Thoracic aorta (tissue), 2 donors: ENCODE measurements at regions not wholly inside any gene's neighbourhood (a gene's known extent, or its start where the extent isn't known, plus 50 kb on each side); places are given as distances from the start of the nearest gene placed in this dataset.

Experiments
- ATAC-seq: fragments of 150-250 bp; one replicate; pipeline ENCODE4 v1.8.0; 2017; ENCODE audit warnings: low read depth; ENCODE audit not compliant: insufficient number of reproducible peaks, low FRiP score
- DNase-seq: peaks from one replicate; pipeline ENCODE4 v3.0.0-alpha.2; 2020; ENCODE audit warnings: low spot score
- H3K27ac ChIP-seq, 2 donors: fragments of 200-600 bp; sonication (generic); 1 replicate in 1 of 2; 2 replicates in 1 of 2; pipeline ENCODE4 v1.5.1; 2016; ENCODE audit warnings: mild to moderate bottlenecking in 2 of 2, moderate library complexity in 2 of 2
- H3K27me3 ChIP-seq: fragments of 200-600 bp; sonication (generic); replicated peaks from 2 replicates; pipeline ENCODE4 v1.6.0; 2016; ENCODE audit warnings: mild to moderate bottlenecking; ENCODE audit not compliant: insufficient read depth
- H3K36me3 ChIP-seq: fragments of 200-600 bp; sonication (generic); one replicate; pipeline ENCODE4 v1.5.1; 2016
- H3K4me1 ChIP-seq, 2 donors: fragments of 200-600 bp; sonication (generic); 1 replicate in 1 of 2; 2 replicates in 1 of 2; pipeline versions ENCODE4 v1.5.1 to v1.6.0; 2016; ENCODE audit warnings: low read depth in 2 of 2, mild to moderate bottlenecking in 1 of 2; ENCODE audit not compliant: control insufficient read depth in 1 of 2
- H3K4me3 ChIP-seq: fragments of 200-600 bp; sonication (generic); 2 replicates; pipeline ENCODE4 v1.5.1; 2016; ENCODE audit warnings: mild to moderate bottlenecking
- H3K9me3 ChIP-seq: fragments of 200-600 bp; sonication (generic); 2 replicates; pipeline ENCODE4 v1.5.1; 2016
- TF ChIP-seq, protein P1 (sequence below): fragments of 200-600 bp; sonication (generic); IDR thresholded peaks from one replicate; pipeline ENCODE4 v1.5.1; 2019; ENCODE audit warnings: antibody characterized with exemption

DNA sequence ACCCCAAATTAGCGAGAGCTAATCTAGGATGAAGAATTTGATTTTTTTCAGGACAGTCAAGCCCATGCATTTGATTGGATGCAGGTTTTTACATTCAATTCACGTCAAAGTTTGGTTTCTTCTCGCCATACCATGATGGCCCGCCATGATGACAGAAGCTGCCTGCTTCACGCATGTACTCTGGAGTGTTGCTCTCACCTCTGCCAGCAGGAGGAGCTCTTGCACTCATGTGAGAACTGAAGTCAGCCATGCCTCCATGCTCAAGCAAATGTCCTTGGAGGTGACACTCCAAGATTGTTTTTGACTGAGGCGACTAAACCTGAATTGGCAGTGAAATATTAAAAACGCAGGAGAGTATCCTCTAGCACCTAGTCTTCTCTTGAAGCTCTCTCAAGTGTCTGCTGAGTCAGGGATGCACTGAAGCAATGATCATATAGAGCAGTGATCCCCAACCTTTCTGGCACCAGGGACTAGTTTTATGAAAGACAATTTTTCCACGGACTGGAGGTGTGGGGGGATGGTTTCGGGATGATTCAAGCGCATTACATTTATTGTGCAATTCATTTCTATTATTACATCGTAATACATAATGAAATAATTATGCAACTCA is 120.9 kb downstream of the SAMMSON start:
- DNase-seq (no peak), ATAC-seq (no peak)
- TF ChIP-seq, protein P1, sequence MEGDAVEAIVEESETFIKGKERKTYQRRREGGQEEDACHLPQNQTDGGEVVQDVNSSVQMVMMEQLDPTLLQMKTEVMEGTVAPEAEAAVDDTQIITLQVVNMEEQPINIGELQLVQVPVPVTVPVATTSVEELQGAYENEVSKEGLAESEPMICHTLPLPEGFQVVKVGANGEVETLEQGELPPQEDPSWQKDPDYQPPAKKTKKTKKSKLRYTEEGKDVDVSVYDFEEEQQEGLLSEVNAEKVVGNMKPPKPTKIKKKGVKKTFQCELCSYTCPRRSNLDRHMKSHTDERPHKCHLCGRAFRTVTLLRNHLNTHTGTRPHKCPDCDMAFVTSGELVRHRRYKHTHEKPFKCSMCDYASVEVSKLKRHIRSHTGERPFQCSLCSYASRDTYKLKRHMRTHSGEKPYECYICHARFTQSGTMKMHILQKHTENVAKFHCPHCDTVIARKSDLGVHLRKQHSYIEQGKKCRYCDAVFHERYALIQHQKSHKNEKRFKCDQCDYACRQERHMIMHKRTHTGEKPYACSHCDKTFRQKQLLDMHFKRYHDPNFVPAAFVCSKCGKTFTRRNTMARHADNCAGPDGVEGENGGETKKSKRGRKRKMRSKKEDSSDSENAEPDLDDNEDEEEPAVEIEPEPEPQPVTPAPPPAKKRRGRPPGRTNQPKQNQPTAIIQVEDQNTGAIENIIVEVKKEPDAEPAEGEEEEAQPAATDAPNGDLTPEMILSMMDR = peak; percentile 44
- Histone ChIP-seq H3K9me3 (no peaks in the 10 kb centered on the region), H3K4me1 (no peaks in the 10 kb centered on the region), H3K36me3 (no peaks in the 10 kb centered on the region), H3K27me3 (no peaks in the 10 kb centered on the region), H3K27ac (no peak overlapping the region), H3K4me3 (no peak overlapping the region)

DNA sequence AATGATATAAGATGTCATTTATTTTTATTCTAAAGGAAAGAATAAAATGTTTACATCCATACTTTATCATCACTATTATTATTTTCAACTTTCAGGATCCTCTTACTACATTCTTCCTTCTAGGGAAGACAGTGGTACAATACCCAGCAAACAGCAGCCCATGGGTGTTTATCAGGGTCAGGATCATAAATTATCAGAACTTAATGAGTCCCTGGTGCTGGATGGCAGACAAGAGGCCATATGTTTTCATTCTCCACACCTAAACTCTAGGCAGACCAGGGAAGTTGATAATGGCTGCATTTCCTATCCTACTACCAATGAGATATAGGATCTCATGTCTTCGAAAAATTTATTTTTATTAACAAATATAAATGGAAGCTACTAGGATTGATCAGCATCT is 127.7 kb downstream of the SAMMSON start:
- H3K4me1 ChIP-seq = no peaks in the 10 kb centered on the region
- no peak for ATAC-seq
- H3K4me3 ChIP-seq = no peak overlapping the region
- TF ChIP-seq, protein P1 = no peak
- H3K36me3 ChIP-seq = no peaks in the 10 kb centered on the region
- H3K9me3 ChIP-seq = no peaks in the 10 kb centered on the region
- no peak for DNase-seq
- no peak overlapping the region for H3K27ac ChIP-seq
- H3K27me3 ChIP-seq = no peaks in the 10 kb centered on the region

DNA sequence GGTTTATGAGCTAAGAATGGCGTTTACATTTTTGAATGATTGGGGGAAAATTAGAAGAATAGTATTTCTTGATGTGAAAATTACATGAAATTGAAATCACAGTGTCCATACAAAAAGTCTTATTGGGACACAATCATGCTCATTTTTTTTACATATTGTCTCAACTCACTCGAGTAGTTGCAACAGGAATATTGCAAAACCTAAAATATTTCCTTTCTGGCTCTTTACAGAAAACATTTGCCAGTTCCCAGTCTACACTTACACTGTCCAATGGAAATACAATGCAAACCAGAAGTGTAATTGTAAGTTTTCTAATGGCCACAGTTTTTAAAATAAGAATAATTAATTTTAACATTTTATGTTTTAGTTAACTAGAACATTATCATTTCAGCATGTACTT is 137.8 kb downstream of the SAMMSON start:
- H3K4me3 ChIP-seq = no peak overlapping the region
- no peaks in the 10 kb centered on the region for H3K27me3 ChIP-seq
- TF ChIP-seq, protein P1 = no peak
- no peaks in the 10 kb centered on the region for H3K9me3 ChIP-seq
- H3K4me1 ChIP-seq = no peaks in the 10 kb centered on the region
- ATAC-seq (no peak), DNase-seq (no peak)
- H3K27ac ChIP-seq = no peak overlapping the region
- no peaks in the 10 kb centered on the region for H3K36me3 ChIP-seq

DNA sequence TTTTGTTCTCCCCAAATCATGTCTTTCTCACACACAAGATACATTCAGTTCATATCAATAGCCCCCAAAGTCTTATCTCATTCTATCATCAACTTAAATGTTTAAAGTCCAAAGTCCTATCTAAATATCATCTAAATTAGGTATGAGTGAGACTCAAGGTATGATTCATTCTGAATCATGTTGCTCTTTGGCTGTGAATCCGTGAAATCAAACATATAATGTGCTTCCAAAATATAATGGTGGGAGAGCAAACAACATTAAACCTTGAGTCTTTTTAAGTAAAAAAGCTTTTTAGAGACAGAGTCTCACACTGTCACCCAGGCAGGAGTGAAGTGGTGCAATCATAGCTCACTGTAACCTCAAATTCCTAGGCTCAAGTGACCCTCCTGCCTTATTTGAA is 139.1 kb downstream of the SAMMSON start:
- DNase-seq (no peak), ATAC-seq (no peak)
- no peaks in the 10 kb centered on the region for H3K4me1 ChIP-seq
- no peak overlapping the region for H3K4me3 ChIP-seq
- H3K36me3 ChIP-seq = no peaks in the 10 kb centered on the region
- no peaks in the 10 kb centered on the region for H3K9me3 ChIP-seq
- TF ChIP-seq, protein P1 = no peak
- no peaks in the 10 kb centered on the region for H3K27me3 ChIP-seq
- no peak overlapping the region for H3K27ac ChIP-seq
